ENCODE measurements at regions not wholly inside any gene's neighbourhood (a gene's known extent, or its start where the extent isn't known, plus 50 kb on each side); places are given as distances from the start of the nearest gene placed in this dataset.

- TF ChIP-seq, protein P1, sequence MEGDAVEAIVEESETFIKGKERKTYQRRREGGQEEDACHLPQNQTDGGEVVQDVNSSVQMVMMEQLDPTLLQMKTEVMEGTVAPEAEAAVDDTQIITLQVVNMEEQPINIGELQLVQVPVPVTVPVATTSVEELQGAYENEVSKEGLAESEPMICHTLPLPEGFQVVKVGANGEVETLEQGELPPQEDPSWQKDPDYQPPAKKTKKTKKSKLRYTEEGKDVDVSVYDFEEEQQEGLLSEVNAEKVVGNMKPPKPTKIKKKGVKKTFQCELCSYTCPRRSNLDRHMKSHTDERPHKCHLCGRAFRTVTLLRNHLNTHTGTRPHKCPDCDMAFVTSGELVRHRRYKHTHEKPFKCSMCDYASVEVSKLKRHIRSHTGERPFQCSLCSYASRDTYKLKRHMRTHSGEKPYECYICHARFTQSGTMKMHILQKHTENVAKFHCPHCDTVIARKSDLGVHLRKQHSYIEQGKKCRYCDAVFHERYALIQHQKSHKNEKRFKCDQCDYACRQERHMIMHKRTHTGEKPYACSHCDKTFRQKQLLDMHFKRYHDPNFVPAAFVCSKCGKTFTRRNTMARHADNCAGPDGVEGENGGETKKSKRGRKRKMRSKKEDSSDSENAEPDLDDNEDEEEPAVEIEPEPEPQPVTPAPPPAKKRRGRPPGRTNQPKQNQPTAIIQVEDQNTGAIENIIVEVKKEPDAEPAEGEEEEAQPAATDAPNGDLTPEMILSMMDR (IDR thresholded peaks at IDR 0.05) = no peak
- Mint-ChIP-seq H3K27ac (no peak overlapping the region), H3K4me1 (no peaks in the 10 kb centered on the region), H3K36me3 (ENCODE audit: low read depth) (no peaks in the 10 kb centered on the region), H3K9me3 (peaks cover 7% of the 10 kb centered on the region), H3K27me3 (no peaks in the 10 kb centered on the region), H3K4me3 (no peak overlapping the region)
- intact Hi-C loops (cut with micrococcal nuclease) = no loop called here
- ATAC-seq (ENCODE audit: low read depth) (no peak), DNase-seq (no peak)
- POLR2A ChIA-PET = no interaction called here
- CTCF ChIA-PET = no interaction called here
Measured at GRCh38 chr16:63720848-63721247, 1401.0 kb downstream of the CDH11 start.

- Mint-ChIP-seq H3K27ac (no peak overlapping the region), H3K4me3 (no peak overlapping the region), H3K27me3 (no peaks in the 10 kb centered on the region), H3K36me3 (ENCODE audit: low read depth) (no peaks in the 10 kb centered on the region), H3K4me1 (no peaks in the 10 kb centered on the region), H3K9me3 (peaks cover 7% of the 10 kb centered on the region)
- TF ChIP-seq, protein P1 (IDR thresholded peaks at IDR 0.05) = no peak
- ChIA-PET POLR2A (no interaction called here), CTCF (no interaction called here)
- intact Hi-C loops (cut with micrococcal nuclease) = no loop called here
- no peak for ATAC-seq (ENCODE audit: low read depth)
- DNase-seq = no peak
Measured at GRCh38 chr16:63719926-63720325, 1401.9 kb downstream of the CDH11 start.

GRCh38 chr16:63717806-63718205, 1404.1 kb downstream of the CDH11 start:
- DNase-seq (no peak), ATAC-seq (ENCODE audit: low read depth) (no peak)
- POLR2A ChIA-PET = no interaction called here
- CTCF ChIA-PET = no interaction called here
- Mint-ChIP-seq H3K27ac (no peak overlapping the region), H3K36me3 (ENCODE audit: low read depth) (no peaks in the 10 kb centered on the region), H3K4me3 (no peak overlapping the region), H3K9me3 (peaks cover 3% of the 10 kb centered on the region), H3K27me3 (no peaks in the 10 kb centered on the region), H3K4me1 (no peaks in the 10 kb centered on the region)
- intact Hi-C loops (cut with micrococcal nuclease) = no loop called here
- TF ChIP-seq, protein P1 (IDR thresholded peaks at IDR 0.05) = no peak

- DNase-seq = no peak
- no peak overlapping the region for H3K27ac Mint-ChIP-seq
- H3K9me3 Mint-ChIP-seq = peaks cover 3% of the 10 kb centered on the region
- no peaks in the 10 kb centered on the region for H3K27me3 Mint-ChIP-seq
- TF ChIP-seq, protein P1 (IDR thresholded peaks at IDR 0.05) = no peak
- ATAC-seq (ENCODE audit: low read depth) = no peak
- intact Hi-C loops (cut with micrococcal nuclease) = no loop called here
- no peaks in the 10 kb centered on the region for H3K4me1 Mint-ChIP-seq
- ChIA-PET CTCF (no interaction called here), POLR2A (no interaction called here)
- H3K4me3 Mint-ChIP-seq = no peak overlapping the region
- H3K36me3 Mint-ChIP-seq (ENCODE audit: low read depth) = no peaks in the 10 kb centered on the region
Measured at GRCh38 chr16:63714876-63715275, 1407.0 kb downstream of the CDH11 start.

DNA sequence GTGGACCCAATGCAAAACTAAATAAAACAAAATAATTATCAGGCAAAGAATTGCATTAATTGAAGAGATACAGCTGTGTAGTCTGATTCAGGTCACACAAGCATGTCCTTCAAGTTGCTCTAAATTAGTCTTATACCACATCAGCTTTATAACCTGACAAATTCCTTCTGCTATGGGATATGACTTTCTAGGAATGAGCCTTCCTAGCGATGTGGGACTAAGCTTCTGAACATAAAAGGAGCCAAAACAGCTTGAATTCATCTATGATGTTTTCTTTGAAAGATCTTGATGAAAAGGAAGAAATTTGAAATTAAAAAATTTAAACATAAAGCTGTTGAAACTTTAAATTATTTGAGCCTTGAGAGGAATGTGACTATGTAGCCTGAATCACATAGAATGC, 1409.1 kb downstream of the CDH11 start:
- H3K4me1 Mint-ChIP-seq = no peaks in the 10 kb centered on the region
- no peaks in the 10 kb centered on the region for H3K9me3 Mint-ChIP-seq

More for the DNA sequence above, 1409.1 kb downstream of the CDH11 start:
- H3K4me3 Mint-ChIP-seq = no peak overlapping the region
- no peak for DNase-seq
- intact Hi-C loops (cut with micrococcal nuclease) = no loop called here
- no peaks in the 10 kb centered on the region for H3K36me3 Mint-ChIP-seq (ENCODE audit: low read depth)
- no peak for ATAC-seq (ENCODE audit: low read depth)
- no peak overlapping the region for H3K27ac Mint-ChIP-seq
- POLR2A ChIA-PET = no interaction called here
- CTCF ChIA-PET = no interaction called here
- H3K27me3 Mint-ChIP-seq = no peaks in the 10 kb centered on the region
- TF ChIP-seq, protein P1 (IDR thresholded peaks at IDR 0.05) = no peak

Measured in activated B cell treated with CpG ODN at 0.5 μM for 24 hours (primary cell).